Trophoblast cell (in vitro differentiated cells and primary cell): ENCODE measurements at regions not wholly inside any gene's neighbourhood (a gene's known extent, or its start where the extent isn't known, plus 50 kb on each side); places are given as distances from the start of the nearest gene placed in this dataset.

Source experiments
- DNase-seq, 2 donors: peaks; one replicate each; pipeline ENCODE4 v3.0.0-alpha.2; 2016
- H2AFZ ChIP-seq: 2 replicates; pipeline ENCODE4 v1.6.1; 2013; ENCODE audit warnings: low read length, moderate library complexity, mild to moderate bottlenecking; ENCODE audit not compliant: insufficient read depth, poor library complexity
- H2AK5ac ChIP-seq: 2 replicates; pipeline ENCODE4 v1.6.1; 2013; ENCODE audit warnings: mild to moderate bottlenecking, low read length
- H2BK120ac ChIP-seq: 2 replicates; pipeline ENCODE4 v1.6.1; 2013; ENCODE audit warnings: low read length, mild to moderate bottlenecking, moderate library complexity; ENCODE audit not compliant: insufficient read depth, poor library complexity
- H2BK12ac ChIP-seq: 2 replicates; pipeline ENCODE4 v1.6.1; 2013; ENCODE audit warnings: mild to moderate bottlenecking, low read length, moderate library complexity
- H2BK5ac ChIP-seq: 2 replicates; pipeline ENCODE4 v1.6.1; 2013; ENCODE audit warnings: low read length, low read depth, moderate library complexity, mild to moderate bottlenecking; ENCODE audit not compliant: poor library complexity
- H3K14ac ChIP-seq: 2 replicates; pipeline ENCODE4 v1.6.1; 2013; ENCODE audit warnings: mild to moderate bottlenecking, low read length
- H3K18ac ChIP-seq: 2 replicates; pipeline ENCODE4 v1.6.1; 2013; ENCODE audit warnings: mild to moderate bottlenecking, low read length
- H3K23ac ChIP-seq: 2 replicates; pipeline ENCODE4 v1.6.1; 2013; ENCODE audit warnings: low read length
- H3K27ac ChIP-seq: 2 replicates; pipeline ENCODE4 v1.5.1; 2013; ENCODE audit warnings: low read depth, mild to moderate bottlenecking, inconsistent platforms, low read length, moderate library complexity
- H3K27me3 ChIP-seq: 2 replicates; pipeline ENCODE4 v1.6.1; 2013; ENCODE audit warnings: inconsistent platforms, mild to moderate bottlenecking, low read length, moderate library complexity; ENCODE audit not compliant: insufficient read depth
- H3K36me3 ChIP-seq, 2 experiments: 1 replicate in 1 of 2; 2 replicates in 1 of 2; pipeline ENCODE4 v1.6.1; 2013; ENCODE audit warnings: low read length in 2 of 2, mild to moderate bottlenecking in 2 of 2, moderate library complexity in 1 of 2; ENCODE audit not compliant: insufficient read depth in 2 of 2, control insufficient read depth in 1 of 2
- H3K4ac ChIP-seq: 2 replicates; pipeline ENCODE4 v1.6.1; 2013; ENCODE audit warnings: low read depth, mild to moderate bottlenecking, low read length, moderate library complexity
- H3K4me1 ChIP-seq, 2 experiments: 1 replicate in 1 of 2; 2 replicates in 1 of 2; pipeline ENCODE4 v1.6.1; 2013; ENCODE audit warnings: low read length in 2 of 2, mild to moderate bottlenecking in 2 of 2, moderate library complexity in 1 of 2; ENCODE audit not compliant: insufficient read depth in 2 of 2, control insufficient read depth in 1 of 2
- H3K4me2 ChIP-seq: 2 replicates; pipeline ENCODE4 v1.6.1; 2013; ENCODE audit warnings: inconsistent platforms, mild to moderate bottlenecking, low read length, moderate library complexity
- H3K4me3 ChIP-seq: 2 replicates; pipeline ENCODE4 v1.5.1; 2013; ENCODE audit warnings: mild to moderate bottlenecking, low read depth, low read length, inconsistent platforms
- H3K79me1 ChIP-seq: one replicate; pipeline ENCODE4 v1.6.1; 2013; ENCODE audit warnings: low read length
- H3K79me2 ChIP-seq: 2 replicates; pipeline ENCODE4 v1.6.1; 2013; ENCODE audit warnings: low read length, mild to moderate bottlenecking; ENCODE audit not compliant: control insufficient read depth, insufficient read depth, poor library complexity
- H3K9ac ChIP-seq: 2 replicates; pipeline ENCODE4 v1.6.1; 2013; ENCODE audit warnings: mild to moderate bottlenecking, low read length
- H3K9me3 ChIP-seq: 2 replicates; pipeline ENCODE4 v1.6.1; 2013; ENCODE audit warnings: low read depth, mild to moderate bottlenecking, control low read depth, inconsistent platforms, low read length; ENCODE audit not compliant: insufficient read depth
- H4K12ac ChIP-seq: 2 replicates; pipeline ENCODE4 v1.6.1; 2013; ENCODE audit warnings: low read depth, mild to moderate bottlenecking, low read length, moderate library complexity
- H4K8ac ChIP-seq: 2 replicates; pipeline ENCODE4 v1.6.1; 2013; ENCODE audit warnings: low read depth, mild to moderate bottlenecking, low read length, moderate library complexity
- H4K91ac ChIP-seq: one replicate; pipeline ENCODE4 v1.6.1; 2013; ENCODE audit warnings: low read depth, mild to moderate bottlenecking, low read length, moderate library complexity
- WGBS: extraction: QIAGEN DNeasy Blood & Tissue Kit; methylation state at CpG from one replicate; pipeline ENCODE4 v1.1.7; 2013; ENCODE audit warnings: missing lambda C conversion rate; ENCODE audit not compliant: insufficient read length, insufficient coverage; ENCODE audit errors: extremely low coverage; 5-methylcytosine and 5-hydroxymethylcytosine counted together

- no peaks in the 10 kb centered on the region for H3K79me2 ChIP-seq
- H3K4me2 ChIP-seq = no peak overlapping the region
- no peaks in the 10 kb centered on the region for H3K9me3 ChIP-seq
- H2BK12ac ChIP-seq = no peak overlapping the region
- H3K4ac ChIP-seq = no peak overlapping the region
- H2BK5ac ChIP-seq = no peak overlapping the region
- H4K12ac ChIP-seq = no peak overlapping the region
- H3K4me3 ChIP-seq = no peak overlapping the region
- no peaks in the 10 kb centered on the region for H3K27me3 ChIP-seq
- H3K9ac ChIP-seq = no peak overlapping the region
- no peak for DNase-seq
- H3K36me3 ChIP-seq = no peaks in the 10 kb centered on the region
- H2AFZ ChIP-seq = no peak overlapping the region
- H3K4me1 ChIP-seq = no peaks in the 10 kb centered on the region
- H4K8ac ChIP-seq = no peak overlapping the region
- no peak overlapping the region for H3K27ac ChIP-seq
- no peak overlapping the region for H2AK5ac ChIP-seq
- H3K79me1 ChIP-seq = no peaks in the 10 kb centered on the region
- H3K23ac ChIP-seq = no peak overlapping the region
- no peak overlapping the region for H2BK120ac ChIP-seq
- no CpG with 5 or more reads among the region's 4 CpGs for WGBS
- H3K18ac ChIP-seq = no peak overlapping the region
- no peak overlapping the region for H4K91ac ChIP-seq
- H3K14ac ChIP-seq = no peak overlapping the region
These were observed 104.0 kb downstream of the FOXA2 start for GRCh38 chr20:22480336-22480735.

- Histone ChIP-seq H2AK5ac (no peak overlapping the region), H3K23ac (no peak overlapping the region), H3K36me3 (no peaks in the 10 kb centered on the region), H3K27me3 (no peaks in the 10 kb centered on the region), H3K14ac (no peak overlapping the region), H2AFZ (no peak overlapping the region), H2BK12ac (no peak overlapping the region), H4K8ac (no peak overlapping the region), H3K9ac (no peak overlapping the region), H3K79me2 (no peaks in the 10 kb centered on the region), H3K9me3 (peaks cover 1% of the 10 kb centered on the region), H3K27ac (no peak overlapping the region), H3K4me2 (no peak overlapping the region), H3K4me3 (no peak overlapping the region), H3K18ac (no peak overlapping the region), H4K91ac (no peak overlapping the region), H3K79me1 (no peaks in the 10 kb centered on the region), H2BK5ac (no peak overlapping the region), H3K4me1 (no peaks in the 10 kb centered on the region), H4K12ac (no peak overlapping the region), H3K4ac (no peak overlapping the region), H2BK120ac (no peak overlapping the region)
- no peak for DNase-seq
- WGBS = no CpG with 5 or more reads among the region's 1 CpG
These were observed 108.7 kb downstream of the FOXA2 start for GRCh38 chr20:22475662-22476061.

- H3K27me3 ChIP-seq = no peaks in the 10 kb centered on the region
These were observed 110.1 kb downstream of the FOXA2 start for GRCh38 chr20:22474224-22474623.

GRCh38 chr20:22473293-22473692, 111.1 kb downstream of the FOXA2 start:
- Histone ChIP-seq H3K23ac (no peak overlapping the region), H3K4me2 (no peak overlapping the region), H3K9me3 (peaks cover 1% of the 10 kb centered on the region), H2BK12ac (no peak overlapping the region), H3K14ac (no peak overlapping the region), H2BK120ac (no peak overlapping the region), H3K4me1 (no peaks in the 10 kb centered on the region), H3K27ac (no peak overlapping the region), H4K91ac (no peak overlapping the region), H3K4me3 (no peak overlapping the region), H2BK5ac (no peak overlapping the region), H2AFZ (no peak overlapping the region), H3K9ac (no peak overlapping the region), H3K79me2 (no peaks in the 10 kb centered on the region), H3K18ac (no peak overlapping the region), H2AK5ac (no peak overlapping the region), H3K4ac (no peak overlapping the region), H3K27me3 (no peaks in the 10 kb centered on the region), H3K36me3 (no peaks in the 10 kb centered on the region), H4K12ac (no peak overlapping the region), H3K79me1 (no peaks in the 10 kb centered on the region), H4K8ac (no peak overlapping the region)
- WGBS = no CpG with 5 or more reads among the region's 2 CpGs
- DNase-seq = no peak

More at GRCh38 chr20:22474224-22474623, 110.1 kb downstream of the FOXA2 start:
- DNase-seq = no peak
- Histone ChIP-seq H3K27ac (no peak overlapping the region), H2AFZ (no peak overlapping the region), H4K8ac (no peak overlapping the region), H2AK5ac (no peak overlapping the region), H2BK120ac (no peak overlapping the region), H4K12ac (no peak overlapping the region), H3K14ac (no peak overlapping the region), H2BK12ac (no peak overlapping the region), H4K91ac (no peak overlapping the region), H3K79me2 (no peaks in the 10 kb centered on the region), H3K79me1 (no peaks in the 10 kb centered on the region), H3K36me3 (no peaks in the 10 kb centered on the region), H3K4ac (no peak overlapping the region), H3K4me1 (no peaks in the 10 kb centered on the region), H3K4me3 (no peak overlapping the region), H3K4me2 (no peak overlapping the region), H3K9me3 (peaks cover 1% of the 10 kb centered on the region), H3K9ac (no peak overlapping the region), H2BK5ac (no peak overlapping the region), H3K23ac (no peak overlapping the region), H3K18ac (no peak overlapping the region)
- no CpG with 5 or more reads among the region's 3 CpGs for WGBS
